Gastroesophageal sphincter (tissue), 4 donors: ENCODE measurements at regions not wholly inside any gene's neighbourhood (a gene's known extent, or its start where the extent isn't known, plus 50 kb on each side); places are given as distances from the start of the nearest gene placed in this dataset.

ENCODE experiments used
- ATAC-seq: fragments of 150-250 bp; one replicate; pipeline ENCODE4 v1.9.1; 2016; ENCODE audit warnings: mild to moderate bottlenecking, moderate library complexity
- H3K27ac ChIP-seq, 4 donors: fragments of 200-600 bp; sonication (generic) in 3 of 4; 1 replicate in 3 of 4; 2 replicates in 1 of 4; pipeline ENCODE4 v1.5.1; 2016 to 2019
- H3K27me3 ChIP-seq: fragments of 200-600 bp; sonication (generic); one replicate; pipeline ENCODE4 v1.5.1; 2019
- H3K36me3 ChIP-seq, 2 donors: fragments of 200-600 bp; sonication (generic); one replicate each; pipeline ENCODE4 v1.5.1; 2019; ENCODE audit warnings: control low read depth in 1 of 2
- H3K4me1 ChIP-seq, 3 donors: fragments of 200-600 bp; sonication (generic); 1 replicate in 2 of 3; 2 replicates in 1 of 3; pipeline ENCODE4 v1.5.1; 2016 to 2019; ENCODE audit warnings: control low read depth in 2 of 3
- H3K4me3 ChIP-seq, 2 donors: fragments of 200-600 bp; sonication (generic); one replicate each; pipeline ENCODE4 v1.5.1; 2019; ENCODE audit warnings: mild to moderate bottlenecking in 1 of 2, moderate library complexity in 1 of 2
- H3K9me3 ChIP-seq, 3 donors: fragments of 200-600 bp; sonication (generic); one replicate each; pipeline ENCODE4 v1.5.1; 2017 to 2019; ENCODE audit warnings: control low read depth in 2 of 3
- CTCF ChIP-seq, 4 experiments: fragments of 200-600 bp in 2 of 4; fragments of 450-650 bp in 2 of 4; sonication (generic) in 1 of 4; IDR thresholded peaks; one replicate each; pipeline ENCODE4 v1.5.1; 2017 to 2019; ENCODE audit warnings: antibody characterized with exemption in 4 of 4, mild to moderate bottlenecking in 2 of 4, moderate library complexity in 2 of 4
- EP300 ChIP-seq: sonication (generic); formaldehyde crosslinking; IDR thresholded peaks from one replicate; pipeline ENCODE4 v1.6.1; 2017; ENCODE audit warnings: antibody characterized with exemption, mild to moderate bottlenecking
- POLR2A ChIP-seq, 2 donors: fragments of 450-650 bp; IDR thresholded peaks; one replicate each; pipeline ENCODE4 v1.6.1; 2017; ENCODE audit warnings: antibody characterized with exemption in 2 of 2, mild to moderate bottlenecking in 2 of 2, moderate library complexity in 1 of 2
- POLR2AphosphoS5 ChIP-seq: sonication (generic); formaldehyde crosslinking; IDR thresholded peaks from one replicate; pipeline ENCODE4 v1.6.1; 2017; ENCODE audit warnings: antibody characterized with exemption
- WGBS, 2 donors: methylation state at CpG; one replicate each; pipeline ENCODE4 v1.1.5; 2018; ENCODE audit warnings: low coverage in 1 of 2; 5-methylcytosine and 5-hydroxymethylcytosine counted together

GRCh38 chr22:49298834-49299750, 528.6 kb downstream of the BRD1 start:
- H3K27ac ChIP-seq = no peak overlapping the region
- no peak overlapping the region for H3K4me3 ChIP-seq
- no peaks in the 10 kb centered on the region for H3K36me3 ChIP-seq
- ATAC-seq = no peak
- H3K27me3 ChIP-seq = peaks cover 53% of the 10 kb centered on the region
- H3K4me1 ChIP-seq = no peaks in the 10 kb centered on the region
- 84 to 90% methylated on average over 5 to 16 of the region's 34 CpGs for WGBS, 2 donors
- no peak for TF ChIP-seq CTCF (IDR thresholded peaks at IDR 0.05)
- TF ChIP-seq POLR2A (IDR thresholded peaks at IDR 0.05) = no peak
- TF ChIP-seq POLR2AphosphoS5 = no peak
- TF ChIP-seq EP300 = no peak
- peaks cover 0 to 9% (median 0%) of the 10 kb centered on the region in 3 donors for H3K9me3 ChIP-seq

- Histone ChIP-seq H3K27ac (no peak overlapping the region), H3K4me1 (no peaks in the 10 kb centered on the region), H3K27me3 (peaks cover 43% of the 10 kb centered on the region), H3K36me3 (no peaks in the 10 kb centered on the region), H3K9me3 (peaks cover 0 to 19% (median 0%) of the 10 kb centered on the region in 3 donors), H3K4me3 (no peak overlapping the region)
- no peak for ATAC-seq
- TF ChIP-seq POLR2A (IDR thresholded peaks at IDR 0.05) = no peak
- TF ChIP-seq CTCF (IDR thresholded peaks at IDR 0.05) = no peak
- no peak for TF ChIP-seq POLR2AphosphoS5
- no peak for TF ChIP-seq EP300
- 40 to 48% methylated on average over 3 to 24 of the region's 39 CpGs for WGBS, 2 donors
Measured at GRCh38 chr22:49297871-49298721, 529.6 kb downstream of the BRD1 start.

GRCh38 chr22:49297286-49297870, 530.3 kb downstream of the BRD1 start:
- TF ChIP-seq POLR2AphosphoS5 (no peak), POLR2A (IDR thresholded peaks at IDR 0.05) (no peak), EP300 (no peak), CTCF (IDR thresholded peaks at IDR 0.05) (no peak)
- ATAC-seq = no peak
- H3K36me3 ChIP-seq = no peaks in the 10 kb centered on the region
- H3K9me3 ChIP-seq = peaks cover 0 to 26% (median 0%) of the 10 kb centered on the region in 3 donors
- H3K4me1 ChIP-seq = no peaks in the 10 kb centered on the region
- H3K4me3 ChIP-seq = no peak overlapping the region
- WGBS, 2 donors = 100% methylated on average over 1 of the region's 27 CpGs; no CpG with 5 or more reads in 1 of the 2 donors
- H3K27me3 ChIP-seq = peaks cover 48% of the 10 kb centered on the region
- H3K27ac ChIP-seq = no peak overlapping the region

- peaks cover 0 to 27% (median 0%) of the 10 kb centered on the region in 3 donors for H3K9me3 ChIP-seq
- WGBS, 2 donors = 80% methylated on average over 4 of the region's 11 CpGs; no CpG with 5 or more reads in 1 of the 2 donors
- H3K36me3 ChIP-seq = no peaks in the 10 kb centered on the region
- no peaks in the 10 kb centered on the region for H3K4me1 ChIP-seq
- no peak overlapping the region for H3K27ac ChIP-seq
- peaks cover 49% of the 10 kb centered on the region for H3K27me3 ChIP-seq
- H3K4me3 ChIP-seq = no peak overlapping the region
- no peak for TF ChIP-seq EP300
- no peak for TF ChIP-seq CTCF (IDR thresholded peaks at IDR 0.05)
- no peak for TF ChIP-seq POLR2A (IDR thresholded peaks at IDR 0.05)
- TF ChIP-seq POLR2AphosphoS5 = no peak
- ATAC-seq = no peak
Measured at GRCh38 chr22:49296561-49296960, 531.1 kb downstream of the BRD1 start.
